Adrenal gland (tissue), 9 donors: ENCODE measurements at regions not wholly inside any gene's neighbourhood (a gene's known extent, or its start where the extent isn't known, plus 50 kb on each side); places are given as distances from the start of the nearest gene placed in this dataset.

Experiments
- DNase-seq, 7 donors: peaks; one replicate each; pipeline ENCODE4 v3.0.0-alpha.2; 2019 to 2020
- H3K27ac ChIP-seq, 5 donors: fragments of 200-600 bp; sonication (generic) in 4 of 5; 1 replicate in 3 of 5; 2 replicates in 2 of 5; pipeline versions ENCODE4 v1.5.1 to v1.8.0; 2016 to 2020; ENCODE audit warnings: mild to moderate bottlenecking in 1 of 5
- H3K27me3 ChIP-seq: fragments of 200-600 bp; 2 replicates; pipeline ENCODE4 v1.8.0; 2021
- H3K36me3 ChIP-seq, 2 donors: fragments of 200-600 bp; replicated peaks in 1 of 2; 1 replicate in 1 of 2; 2 replicates in 1 of 2; pipeline versions ENCODE4 v1.5.1 to v1.8.0; 2018 to 2022
- H3K4me1 ChIP-seq, 2 donors: fragments of 200-600 bp; replicated peaks in 1 of 2; 1 replicate in 1 of 2; 2 replicates in 1 of 2; pipeline versions ENCODE4 v1.5.1 to v1.8.0; 2018 to 2021
- H3K4me3 ChIP-seq, 4 donors: fragments of 200-600 bp; sonication (generic) in 3 of 4; one replicate each; pipeline ENCODE4 v1.5.1; 2016 to 2018
- H3K9me3 ChIP-seq, 3 donors: fragments of 200-600 bp; sonication (generic) in 1 of 3; replicated peaks in 1 of 3; 1 replicate in 2 of 3; 2 replicates in 1 of 3; pipeline versions ENCODE4 v1.5.1 to v1.8.0; 2016 to 2021
- CTCF ChIP-seq, 6 experiments: fragments of 450-650 bp in 4 of 6; fragments of 200-600 bp in 2 of 6; sonication (generic) in 1 of 6; IDR thresholded peaks; 1 replicate in 5 of 6; 2 replicates in 1 of 6; pipeline versions ENCODE4 v1.5.1 to v1.8.0; 2016 to 2021; ENCODE audit warnings: antibody characterized with exemption in 6 of 6, mild to moderate bottlenecking in 2 of 6, moderate library complexity in 1 of 6
- POLR2A ChIP-seq, 2 donors: fragments of 450-650 bp; IDR thresholded peaks; one replicate each; pipeline ENCODE4 v1.6.1; 2017; ENCODE audit warnings: antibody characterized with exemption in 2 of 2, mild to moderate bottlenecking in 2 of 2, moderate library complexity in 1 of 2
- WGBS, 4 donors: extraction: QIAGEN DNeasy Blood & Tissue Kit in 2 of 4; methylation state at CpG; one replicate each; pipeline versions ENCODE4 v1.1.5 to v1.1.7; 2013 to 2017; 5-methylcytosine and 5-hydroxymethylcytosine counted together
- intact Hi-C, 2 donors: fragments of 100-400 bp; cut with DNase I; formaldehyde crosslinking; loops; one replicate each; pipeline versions ENCODE4 v1.14.1 to v1.15.0; 2022 to 2023
- donor health status: healthy with polysubstance abuse.
- donor health status: Bipolar disorder and iron deficiency.
- donor health status: DM: yes; HTN: yes; CAD: no.
- donor health status: DM: no; HTN: no; CAD: no.
- donor health status: DM: no; HTN: no; CAD: no.

- H3K9me3 ChIP-seq: no peaks in the 10 kb centered on the region
- peaks cover 0 to 18% of the 10 kb centered on the region in 2 donors for H3K4me1 ChIP-seq
- intact Hi-C loops: no loop called here
- no peak for TF ChIP-seq CTCF (IDR thresholded peaks at IDR 0.05)
- no peak for TF ChIP-seq POLR2A (IDR thresholded peaks at IDR 0.05)
- no peak for DNase-seq
- no peak overlapping the region for H3K4me3 ChIP-seq
- H3K36me3 ChIP-seq: no peaks in the 10 kb centered on the region
- WGBS, 4 donors: 81 to 86% (median 84%) methylated on average over 6 of the region's 6 CpGs
- H3K27me3 ChIP-seq: no peaks in the 10 kb centered on the region
- H3K27ac ChIP-seq: peak overlapping the region in 3 of 5 donors; percentile 62 to 84 (median 73)
Observed at GRCh38 chr9:81832571-81833285, 95.5 kb upstream of the SPATA31D4 start.

GRCh38 chr9:81833563-81834345 is 94.5 kb upstream of the SPATA31D4 start:
- H3K9me3 ChIP-seq: no peaks in the 10 kb centered on the region
- no peaks in the 10 kb centered on the region for H3K27me3 ChIP-seq
- H3K36me3 ChIP-seq: no peaks in the 10 kb centered on the region
- DNase-seq: peak; percentile 78 to 96 (median 92)
- peaks cover 0 to 18% of the 10 kb centered on the region in 2 donors for H3K4me1 ChIP-seq
- H3K27ac ChIP-seq: peak overlapping the region in 4 of 5 donors; percentile 41 to 84 (median 68)
- intact Hi-C loops: no loop called here
- WGBS, 4 donors: 45 to 50% (median 48%) methylated on average over 7 to 9 of the region's 9 CpGs
- H3K4me3 ChIP-seq: no peak overlapping the region
- TF ChIP-seq POLR2A (IDR thresholded peaks at IDR 0.05) (no peak), CTCF (IDR thresholded peaks at IDR 0.05) (peak in 3 of 6 experiments; percentile 14 to 33 (median 30))

- Histone ChIP-seq H3K4me3 (no peak overlapping the region), H3K27me3 (no peaks in the 10 kb centered on the region), H3K4me1 (peaks cover 0 to 4% of the 10 kb centered on the region in 2 donors), H3K27ac (no peak overlapping the region), H3K36me3 (no peaks in the 10 kb centered on the region), H3K9me3 (no peaks in the 10 kb centered on the region)
- intact Hi-C loops: no loop called here
- WGBS, 4 donors: 89 to 97% (median 94%) methylated on average over 4 to 6 of the region's 6 CpGs
- DNase-seq: no peak
- TF ChIP-seq POLR2A (IDR thresholded peaks at IDR 0.05): no peak
- no peak for TF ChIP-seq CTCF (IDR thresholded peaks at IDR 0.05)
Observed at GRCh38 chr9:81841333-81841732, 86.9 kb upstream of the SPATA31D4 start.

GRCh38 chr9:81844131-81844567 is 84.1 kb upstream of the SPATA31D4 start:
- no peak for DNase-seq
- Histone ChIP-seq H3K27me3 (no peaks in the 10 kb centered on the region), H3K4me3 (no peak overlapping the region), H3K27ac (no peak overlapping the region), H3K4me1 (peaks cover 0 to 4% of the 10 kb centered on the region in 2 donors), H3K9me3 (no peaks in the 10 kb centered on the region), H3K36me3 (no peaks in the 10 kb centered on the region)
- 95 to 100% (median 98%) methylated on average over 2 of the region's 2 CpGs for WGBS, 4 donors
- TF ChIP-seq POLR2A (IDR thresholded peaks at IDR 0.05) (no peak), CTCF (IDR thresholded peaks at IDR 0.05) (no peak)
- intact Hi-C loops: no loop called here
